RKO (cell line): ENCODE measurements at regions not wholly inside any gene's neighbourhood (a gene's known extent, or its start where the extent isn't known, plus 50 kb on each side); places are given as distances from the start of the nearest gene placed in this dataset.

Experiments
- DNase-seq: peaks from one replicate; pipeline ENCODE4 v3.0.0-alpha.2; 2016; ENCODE audit warnings: low spot score

DNA sequence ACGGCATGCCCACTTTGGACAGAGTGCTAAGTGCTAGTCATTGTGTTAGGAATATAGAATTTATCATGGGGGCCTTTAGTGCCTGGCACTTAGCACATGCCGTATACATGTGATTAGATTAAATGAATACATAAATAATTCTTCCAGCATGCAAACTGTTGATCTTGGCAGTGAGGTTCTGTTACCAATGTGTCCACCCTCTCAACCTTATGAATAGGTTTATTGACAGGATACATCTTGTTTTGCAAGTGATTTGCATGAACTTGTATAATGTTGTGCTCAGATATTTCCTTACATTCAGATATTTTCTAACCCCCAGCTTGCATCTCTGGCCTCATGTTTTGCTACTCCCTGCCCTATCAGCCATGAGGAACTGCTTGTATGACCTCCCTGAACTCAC, 60.3 kb upstream of the ZNF648 start:
- no peak for DNase-seq

DNA sequence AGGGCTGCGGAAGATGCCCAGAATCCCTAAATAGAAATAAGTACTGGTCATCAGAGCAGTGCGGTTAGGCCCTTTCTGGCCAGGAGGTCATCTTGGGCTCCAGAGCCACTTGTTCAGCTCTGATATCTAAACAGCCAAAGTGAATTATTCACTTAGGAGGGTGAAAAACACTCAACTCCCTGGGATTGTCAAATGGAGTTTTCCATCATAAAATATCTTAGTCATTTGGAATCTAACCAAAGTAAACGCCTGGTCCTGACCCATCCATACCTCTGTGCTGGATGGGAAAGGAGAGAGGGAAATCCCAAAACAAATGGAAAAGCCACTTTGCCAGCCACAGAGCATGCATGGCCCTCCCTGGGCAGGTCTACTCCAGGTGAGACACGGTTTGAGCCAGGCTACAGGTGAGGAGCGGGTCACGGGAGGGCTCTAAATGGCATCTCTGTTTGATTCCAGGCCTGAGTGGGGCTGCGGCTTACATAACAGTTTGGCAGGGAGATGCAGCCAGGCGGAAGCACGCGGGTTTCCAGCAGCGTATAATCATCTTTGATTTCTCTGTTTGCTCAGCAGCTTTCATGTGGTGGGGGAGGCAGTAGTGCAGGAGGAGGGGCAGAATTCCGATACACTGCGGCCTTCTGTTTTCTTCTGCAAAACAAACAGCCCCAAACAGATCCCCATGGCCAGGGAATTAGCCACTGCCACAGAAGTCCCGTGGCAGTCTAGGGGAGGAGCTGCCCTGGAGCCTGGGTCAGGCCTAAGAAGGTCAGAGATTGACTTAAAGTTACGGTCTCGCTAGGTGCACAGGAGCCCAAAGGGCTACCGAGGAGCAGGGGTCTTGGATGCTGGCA, 59.1 kb upstream of the ZNF648 start:
- no peak for DNase-seq

DNA sequence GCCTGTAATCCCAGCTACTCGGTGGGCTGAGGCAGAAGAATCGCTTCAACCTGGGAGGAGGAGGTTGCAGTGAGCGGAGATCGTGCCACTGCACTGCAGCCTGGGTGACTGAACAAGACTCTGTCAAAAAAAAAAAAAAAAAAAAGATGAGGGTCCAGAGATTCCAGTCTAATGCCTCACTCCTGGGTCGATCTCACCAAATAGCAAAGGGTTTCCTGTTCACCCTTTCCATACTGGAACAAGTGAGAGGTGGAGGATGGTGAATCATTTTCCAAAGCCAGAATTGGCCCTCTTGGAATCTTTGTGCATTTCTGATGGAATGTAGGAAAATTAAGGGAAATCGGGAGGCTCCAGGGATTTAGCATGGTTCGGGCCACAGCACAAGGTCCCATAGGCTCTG, 58.1 kb upstream of the ZNF648 start:
- DNase-seq = no peak

DNA sequence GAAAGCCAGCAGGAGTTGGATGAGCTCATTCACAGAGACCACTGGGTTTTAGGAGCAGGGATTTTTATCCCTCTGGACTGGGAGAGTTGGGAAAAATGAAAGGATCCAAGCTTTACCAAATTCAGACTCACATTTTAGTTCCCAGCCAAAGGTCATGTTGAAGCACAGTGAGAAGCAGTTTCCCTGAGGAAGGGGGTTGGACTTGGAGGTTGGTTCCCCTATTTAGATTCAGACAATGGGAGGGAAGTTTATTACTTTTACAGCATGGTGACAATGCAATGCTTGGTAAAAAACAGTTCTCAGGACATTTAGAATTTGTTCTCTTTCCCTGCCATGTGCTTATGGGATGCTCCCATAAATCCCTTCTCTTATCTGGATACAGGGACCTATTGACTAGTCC, 57.3 kb upstream of the ZNF648 start:
- no peak for DNase-seq

DNA sequence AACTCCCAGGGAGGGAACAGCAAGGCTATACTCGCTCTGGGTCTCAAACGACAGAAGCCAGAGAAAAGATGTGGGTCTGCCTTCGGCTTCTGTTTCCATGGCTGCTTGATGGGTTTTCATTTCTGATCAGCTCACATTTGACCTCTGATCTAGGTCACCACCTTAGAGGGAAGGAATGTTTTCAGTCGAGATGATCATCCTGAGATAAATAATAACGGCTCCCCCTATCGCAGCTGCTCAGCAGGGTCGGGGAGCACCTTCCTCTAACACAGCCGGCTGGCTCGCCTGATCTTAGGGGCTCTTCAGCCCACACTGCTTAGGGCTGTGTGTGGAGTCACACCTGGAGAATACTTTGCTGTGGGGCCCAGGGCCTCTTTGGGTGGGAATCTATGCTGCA, 53.1 kb upstream of the ZNF648 start:
- DNase-seq = no peak

DNA sequence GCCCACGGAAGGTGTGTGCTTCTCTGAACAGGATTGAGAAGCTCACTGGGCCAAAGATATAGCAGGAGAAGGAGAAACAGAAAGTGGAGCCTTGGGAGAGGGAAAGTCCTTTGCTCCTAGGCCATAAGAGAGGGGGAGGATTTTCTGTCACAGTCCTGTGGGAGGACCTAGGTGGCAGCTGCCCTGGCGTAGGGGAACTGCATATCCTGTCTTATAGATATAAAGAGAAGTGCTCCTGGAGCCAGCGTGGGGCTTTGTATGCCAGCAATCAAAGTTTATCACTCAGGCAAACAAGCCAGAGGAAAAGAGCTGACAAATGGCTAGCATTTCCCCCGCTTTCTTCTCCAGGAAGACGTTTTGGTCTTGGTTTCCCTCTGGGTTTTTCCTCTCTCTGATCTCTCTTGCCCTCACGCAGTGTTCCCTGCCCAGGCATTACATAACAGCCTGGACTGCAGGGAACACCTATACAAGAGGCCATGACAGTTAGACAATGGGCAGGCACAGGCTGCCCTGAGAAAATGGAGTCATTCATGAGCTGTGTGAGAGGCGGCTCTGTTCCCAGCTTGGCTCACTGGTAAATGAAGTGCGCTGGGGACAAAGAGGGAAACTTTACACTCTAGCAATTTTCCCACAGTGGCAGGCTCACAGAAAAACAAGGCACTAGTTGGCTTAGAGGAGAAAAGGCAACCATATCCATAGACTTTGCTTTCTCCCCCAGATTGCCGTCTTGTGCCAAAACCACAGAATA, 52.5 kb upstream of the ZNF648 start:
- no peak for DNase-seq

DNA sequence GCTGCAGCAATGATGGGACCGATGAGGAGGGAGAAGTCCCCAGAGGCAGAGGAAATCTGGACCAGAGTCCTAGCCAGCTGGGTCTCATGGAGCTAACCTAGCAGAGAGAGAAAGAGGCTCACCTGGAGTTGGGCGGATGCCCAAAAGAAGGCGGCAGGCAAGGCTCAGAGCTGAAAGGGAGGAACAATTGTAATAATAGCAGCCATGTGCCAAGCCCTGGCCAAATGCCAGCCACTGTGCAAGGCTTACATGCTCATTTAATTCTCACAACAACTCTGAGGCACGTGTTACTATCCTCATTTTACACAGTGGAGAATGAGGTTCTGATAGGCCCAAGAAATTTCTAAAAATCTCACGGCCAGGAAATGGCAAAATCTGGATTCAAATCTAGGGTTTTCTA, 50.0 kb upstream of the ZNF648 start:
- no peak for DNase-seq
